A549 (cell line): ENCODE measurements at regions not wholly inside any gene's neighbourhood (a gene's known extent, or its start where the extent isn't known, plus 50 kb on each side); places are given as distances from the start of the nearest gene placed in this dataset.

Source experiments
- CEBPB ChIP-seq, 2 experiments: fragments of >200 bp in 1 of 2; sonication (Bioruptor Twin) in 1 of 2; formaldehyde crosslinking in 1 of 2; IDR thresholded peaks; 2 replicates each; pipeline ENCODE4 v1.6.1; 2012 to 2016
- GATA3 ChIP-seq: IDR thresholded peaks from 2 replicates; pipeline ENCODE4 v1.6.1; 2012; ENCODE audit warnings: borderline replicate concordance
- JUN ChIP-seq, 2 experiments: fragments of >200 bp; sonication (Bioruptor Twin); formaldehyde crosslinking; IDR thresholded peaks; 2 replicates in 1 of 2; 3 replicates in 1 of 2; pipeline ENCODE4 v1.6.1; 2016 to 2017
- NFE2L2 ChIP-seq: fragments of 150-350 bp; conservative IDR thresholded peaks from 2 replicates; pipeline ENCODE4 v1.6.1; 2014; ENCODE audit warnings: low read length
- RCOR1 ChIP-seq: fragments of 150-350 bp; IDR thresholded peaks from 2 replicates; pipeline ENCODE4 v1.6.1; 2014; ENCODE audit warnings: antibody characterized with exemption, low read length, low read depth
- SREBF2 ChIP-seq: fragments of 450-650 bp; IDR thresholded peaks from 2 replicates; pipeline ENCODE4 v1.6.1; 2014; ENCODE audit warnings: mild to moderate bottlenecking, moderate library complexity
- TF ChIP-seq, protein P1 (sequence below): fragments of >200 bp; sonication (Bioruptor Twin); formaldehyde crosslinking; IDR thresholded peaks from 3 replicates; pipeline ENCODE4 v1.5.1; 2016
- TF ChIP-seq, protein P2 (sequence below): IDR thresholded peaks from 2 replicates; pipeline ENCODE4 v1.6.1; 2012

GRCh38 chr2:33796511-33796910 lies 197.4 kb upstream of the FAM98A start:
- TF ChIP-seq, protein P1, sequence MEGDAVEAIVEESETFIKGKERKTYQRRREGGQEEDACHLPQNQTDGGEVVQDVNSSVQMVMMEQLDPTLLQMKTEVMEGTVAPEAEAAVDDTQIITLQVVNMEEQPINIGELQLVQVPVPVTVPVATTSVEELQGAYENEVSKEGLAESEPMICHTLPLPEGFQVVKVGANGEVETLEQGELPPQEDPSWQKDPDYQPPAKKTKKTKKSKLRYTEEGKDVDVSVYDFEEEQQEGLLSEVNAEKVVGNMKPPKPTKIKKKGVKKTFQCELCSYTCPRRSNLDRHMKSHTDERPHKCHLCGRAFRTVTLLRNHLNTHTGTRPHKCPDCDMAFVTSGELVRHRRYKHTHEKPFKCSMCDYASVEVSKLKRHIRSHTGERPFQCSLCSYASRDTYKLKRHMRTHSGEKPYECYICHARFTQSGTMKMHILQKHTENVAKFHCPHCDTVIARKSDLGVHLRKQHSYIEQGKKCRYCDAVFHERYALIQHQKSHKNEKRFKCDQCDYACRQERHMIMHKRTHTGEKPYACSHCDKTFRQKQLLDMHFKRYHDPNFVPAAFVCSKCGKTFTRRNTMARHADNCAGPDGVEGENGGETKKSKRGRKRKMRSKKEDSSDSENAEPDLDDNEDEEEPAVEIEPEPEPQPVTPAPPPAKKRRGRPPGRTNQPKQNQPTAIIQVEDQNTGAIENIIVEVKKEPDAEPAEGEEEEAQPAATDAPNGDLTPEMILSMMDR = no peak
- TF ChIP-seq RCOR1 (no peak), NFE2L2 (no peak), CEBPB (IDR thresholded peaks at IDR 0.05) (no peak), GATA3 (no peak), JUN (IDR thresholded peaks at IDR 0.05) (no peak), SREBF2 (no peak)
- TF ChIP-seq, protein P2, sequence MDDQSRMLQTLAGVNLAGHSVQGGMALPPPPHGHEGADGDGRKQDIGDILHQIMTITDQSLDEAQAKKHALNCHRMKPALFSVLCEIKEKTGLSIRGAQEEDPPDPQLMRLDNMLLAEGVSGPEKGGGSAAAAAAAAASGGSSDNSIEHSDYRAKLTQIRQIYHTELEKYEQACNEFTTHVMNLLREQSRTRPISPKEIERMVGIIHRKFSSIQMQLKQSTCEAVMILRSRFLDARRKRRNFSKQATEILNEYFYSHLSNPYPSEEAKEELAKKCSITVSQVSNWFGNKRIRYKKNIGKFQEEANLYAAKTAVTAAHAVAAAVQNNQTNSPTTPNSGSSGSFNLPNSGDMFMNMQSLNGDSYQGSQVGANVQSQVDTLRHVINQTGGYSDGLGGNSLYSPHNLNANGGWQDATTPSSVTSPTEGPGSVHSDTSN = no peak
